HG03378 (cell line): ENCODE measurements at regions not wholly inside any gene's neighbourhood (a gene's known extent, or its start where the extent isn't known, plus 50 kb on each side); places are given as distances from the start of the nearest gene placed in this dataset.

Experiments
- ATAC-seq: cut with Tn5 transposase; IDR thresholded peaks from one replicate; pipeline ENCODE4 v1.9.1; 2021; ENCODE audit warnings: mild to moderate bottlenecking, moderate library complexity; ENCODE audit not compliant: unreplicated experiment

GRCh38 chr1:208510192-208510952 is 266.2 kb upstream of the PLXNA2 start:
- ATAC-seq = no peak

- ATAC-seq = no peak
Measured at GRCh38 chr1:208511242-208511860, 267.2 kb upstream of the PLXNA2 start.

GRCh38 chr1:208513799-208514198 is 269.6 kb upstream of the PLXNA2 start:
- no peak for ATAC-seq

GRCh38 chr1:208515129-208515528 is 270.9 kb upstream of the PLXNA2 start:
- ATAC-seq = no peak

GRCh38 chr1:208516780-208517179 is 272.6 kb upstream of the PLXNA2 start:
- ATAC-seq = no peak

- no peak for ATAC-seq
Measured at GRCh38 chr1:208520438-208521099, 276.4 kb upstream of the PLXNA2 start.

- ATAC-seq = no peak
Measured at GRCh38 chr1:208521534-208521933, 277.4 kb upstream of the PLXNA2 start.

GRCh38 chr1:208523007-208523406 is 278.8 kb upstream of the PLXNA2 start:
- no peak for ATAC-seq

- ATAC-seq = no peak
Measured at GRCh38 chr1:208524376-208524775, 280.2 kb upstream of the PLXNA2 start.

GRCh38 chr1:208524925-208525324 is 280.7 kb upstream of the PLXNA2 start:
- no peak for ATAC-seq

GRCh38 chr1:208525417-208525816 is 281.2 kb upstream of the PLXNA2 start:
- no peak for ATAC-seq

GRCh38 chr1:208526613-208527125 is 282.5 kb upstream of the PLXNA2 start:
- no peak for ATAC-seq

- ATAC-seq = no peak
Measured at GRCh38 chr1:208527156-208527555, 283.0 kb upstream of the PLXNA2 start.

- no peak for ATAC-seq
Measured at GRCh38 chr1:208528578-208529240, 284.5 kb upstream of the PLXNA2 start.

- no peak for ATAC-seq
Measured at GRCh38 chr1:208531003-208531750, 287.0 kb upstream of the PLXNA2 start.

GRCh38 chr1:208533746-208534598 is 289.8 kb upstream of the PLXNA2 start:
- ATAC-seq = no peak

- no peak for ATAC-seq
Measured at GRCh38 chr1:208534599-208534897, 290.4 kb upstream of the PLXNA2 start.

- ATAC-seq = no peak
Measured at GRCh38 chr1:208534979-208535378, 290.8 kb upstream of the PLXNA2 start.

GRCh38 chr1:208535511-208535910 is 291.3 kb upstream of the PLXNA2 start:
- ATAC-seq = no peak

GRCh38 chr1:208536212-208536611 is 292.0 kb upstream of the PLXNA2 start:
- no peak for ATAC-seq
